GM13976 (cell line): ENCODE measurements at regions not wholly inside any gene's neighbourhood (a gene's known extent, or its start where the extent isn't known, plus 50 kb on each side); places are given as distances from the start of the nearest gene placed in this dataset.

ENCODE experiments used
- DNase-seq: peaks from one replicate; pipeline ENCODE4 v3.0.0; 2012; ENCODE audit warnings: low spot score
- in situ Hi-C: fragments of 300-500 bp; cut with MboI; formaldehyde crosslinking; loops from one replicate; pipeline ENCODE4 v1.12.0; 2022; ENCODE audit warnings: low sequenced_read_pairs, mixed read lengths, inconsistent platforms; ENCODE audit not compliant: unreplicated experiment
- TF ChIP-seq, protein P1 (sequence below): IDR thresholded peaks from 2 replicates; pipeline ENCODE4 v1.5.1; 2012; ENCODE audit warnings: borderline replicate concordance, mild to moderate bottlenecking; ENCODE audit not compliant: insufficient read depth; ENCODE audit errors: extremely low read depth, missing control alignments, control extremely low read depth

GRCh38 chr5:60546207-60546606 lies 153.8 kb downstream of the DEPDC1B start:
- in situ Hi-C loops, result no loop called here
- DNase-seq, result no peak
- TF ChIP-seq, protein P1, sequence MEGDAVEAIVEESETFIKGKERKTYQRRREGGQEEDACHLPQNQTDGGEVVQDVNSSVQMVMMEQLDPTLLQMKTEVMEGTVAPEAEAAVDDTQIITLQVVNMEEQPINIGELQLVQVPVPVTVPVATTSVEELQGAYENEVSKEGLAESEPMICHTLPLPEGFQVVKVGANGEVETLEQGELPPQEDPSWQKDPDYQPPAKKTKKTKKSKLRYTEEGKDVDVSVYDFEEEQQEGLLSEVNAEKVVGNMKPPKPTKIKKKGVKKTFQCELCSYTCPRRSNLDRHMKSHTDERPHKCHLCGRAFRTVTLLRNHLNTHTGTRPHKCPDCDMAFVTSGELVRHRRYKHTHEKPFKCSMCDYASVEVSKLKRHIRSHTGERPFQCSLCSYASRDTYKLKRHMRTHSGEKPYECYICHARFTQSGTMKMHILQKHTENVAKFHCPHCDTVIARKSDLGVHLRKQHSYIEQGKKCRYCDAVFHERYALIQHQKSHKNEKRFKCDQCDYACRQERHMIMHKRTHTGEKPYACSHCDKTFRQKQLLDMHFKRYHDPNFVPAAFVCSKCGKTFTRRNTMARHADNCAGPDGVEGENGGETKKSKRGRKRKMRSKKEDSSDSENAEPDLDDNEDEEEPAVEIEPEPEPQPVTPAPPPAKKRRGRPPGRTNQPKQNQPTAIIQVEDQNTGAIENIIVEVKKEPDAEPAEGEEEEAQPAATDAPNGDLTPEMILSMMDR, result no peak

DNA sequence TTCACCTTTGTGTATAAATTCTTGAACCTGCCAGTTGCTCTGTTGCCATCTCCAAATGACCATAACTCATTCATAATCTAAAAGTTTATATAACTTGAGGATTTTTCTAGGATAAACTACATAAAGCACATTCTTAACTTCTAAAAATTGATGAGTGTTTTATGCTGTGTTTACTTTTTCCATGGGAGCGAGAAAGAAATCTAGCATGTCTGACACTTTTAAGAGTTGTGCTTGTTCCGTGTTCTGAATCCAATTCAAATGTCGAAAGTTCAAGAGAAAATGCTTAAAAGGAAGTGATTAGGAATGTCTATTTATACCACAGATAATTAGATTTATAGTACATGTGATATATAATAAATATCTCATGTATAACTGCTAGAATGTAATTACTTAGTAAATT lies 154.4 kb downstream of the DEPDC1B start:
- in situ Hi-C loops, result no loop called here
- TF ChIP-seq, protein P1, result no peak
- no peak for DNase-seq

DNA sequence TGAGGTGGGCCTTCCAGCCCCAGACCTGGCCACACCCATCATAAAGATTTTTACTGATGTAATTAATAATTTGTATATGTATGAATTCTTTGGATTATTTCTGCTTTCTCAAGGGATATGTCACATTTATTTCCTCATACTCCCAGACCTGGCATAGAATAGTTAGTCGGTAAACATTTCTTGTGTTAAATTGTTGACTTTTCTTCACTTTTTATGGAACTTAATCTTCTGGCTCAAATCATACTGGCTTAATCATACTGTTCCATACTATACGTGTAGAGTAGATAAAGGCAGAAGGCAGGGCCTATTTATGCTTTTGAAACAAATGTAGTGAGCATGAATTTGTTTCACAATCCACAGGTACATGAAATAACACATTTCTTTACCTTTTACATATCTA lies 155.8 kb downstream of the DEPDC1B start:
- in situ Hi-C loops, result no loop called here
- DNase-seq, result no peak
- TF ChIP-seq, protein P1, result no peak

GRCh38 chr5:60541980-60542379 lies 158.0 kb downstream of the DEPDC1B start:
- TF ChIP-seq, protein P1, result no peak
- in situ Hi-C loops, result no loop called here
- no peak for DNase-seq

DNA sequence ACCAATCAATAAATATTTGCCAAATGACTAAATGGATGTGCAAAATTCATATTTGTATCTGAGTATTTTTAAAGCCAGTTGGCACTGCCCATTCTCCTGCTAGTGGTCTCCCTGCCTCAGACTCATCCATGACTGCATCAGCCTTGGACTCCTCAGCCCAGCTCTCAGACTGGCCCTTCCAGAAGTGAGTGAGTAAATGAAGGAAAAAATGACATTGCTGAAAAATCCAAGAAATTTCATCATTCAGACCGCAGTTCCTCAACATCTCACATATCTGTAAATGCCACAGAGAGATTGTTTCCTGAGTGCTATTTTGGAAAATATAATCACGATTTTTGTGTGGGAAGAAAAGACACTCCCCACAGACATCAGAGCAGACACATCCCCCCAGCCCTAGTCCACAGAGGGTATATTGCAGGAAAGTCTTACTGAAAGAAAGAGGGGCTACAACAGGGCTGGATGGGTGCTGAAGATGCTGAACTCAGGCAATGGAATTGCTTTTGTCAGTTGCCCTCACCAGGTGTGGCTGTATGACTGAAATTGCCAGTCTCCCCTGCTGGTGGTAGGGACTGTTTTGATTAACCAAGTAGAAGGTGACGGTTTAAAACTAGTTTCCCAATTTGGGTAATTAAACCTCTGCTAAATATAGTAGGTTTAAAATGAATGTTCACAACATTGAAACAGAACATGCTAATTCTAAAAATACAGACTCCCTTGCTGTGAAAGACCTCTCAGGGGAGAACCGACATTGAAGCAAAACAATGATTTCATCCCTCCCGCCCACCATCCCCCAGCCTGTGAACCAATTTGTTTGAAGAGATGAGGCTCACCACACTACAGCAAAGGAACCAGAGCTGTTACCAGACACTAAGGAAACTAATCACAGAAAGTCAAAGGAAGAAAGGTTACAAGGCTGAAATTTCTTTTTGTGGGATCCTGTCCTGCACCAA lies 158.8 kb downstream of the DEPDC1B start:
- in situ Hi-C loops, result no loop called here

GRCh38 chr5:60538955-60539866 lies 160.8 kb downstream of the DEPDC1B start:
- in situ Hi-C loops, result no loop called here
- no peak for DNase-seq
- TF ChIP-seq, protein P1, result no peak

More for the DNA sequence above, 158.8 kb downstream of the DEPDC1B start:
- DNase-seq, result peak; percentile 78
- TF ChIP-seq, protein P1, result no peak
